H1 (cell line): ENCODE measurements at regions not wholly inside any gene's neighbourhood (a gene's known extent, or its start where the extent isn't known, plus 50 kb on each side); places are given as distances from the start of the nearest gene placed in this dataset.

Experiments
- YY1 ChIP-seq: IDR thresholded peaks from 2 replicates; pipeline ENCODE4 v1.6.1; 2011; ENCODE audit warnings: low read depth, mild to moderate bottlenecking, low read length
- ZNF274 ChIP-seq: IDR thresholded peaks from 2 replicates; pipeline ENCODE4 v1.7.0; 2012; ENCODE audit warnings: low read length, borderline replicate concordance; ENCODE audit errors: extremely low read depth

- TF ChIP-seq ZNF274: no peak
- no peak for TF ChIP-seq YY1
Measured at GRCh38 chr10:57661206-57661605, 606.5 kb downstream of the IPMK start.
